HepG2 (cell line): ENCODE measurements at regions not wholly inside any gene's neighbourhood (a gene's known extent, or its start where the extent isn't known, plus 50 kb on each side); places are given as distances from the start of the nearest gene placed in this dataset.

Source experiments
- ATAC-seq: fragments of 200-7000 bp; cut with Tn5 transposase; 3 replicates; pipeline ENCODE4 v1.9.1; 2020; ENCODE audit warnings: mild to moderate bottlenecking, moderate library complexity
- BruUV-seq: library from RNA; stranded (reverse); fragments of 400-500 nt; replicated peaks from 2 replicates; lab custom pipeline; 2021; lab: Mats Ljungman, UMichigan
- CTCF ChIA-PET: fragments of 300-600 bp; formaldehyde crosslinking; extraction: SDS; loops from one replicate; lab custom pipeline; 2021; ENCODE audit warnings: low total read pairs, inconsistent platforms, low intra/inter-chr PET ratio; lab: Yijun Ruan, JAX
- POLR2A ChIA-PET: fragments of 350-600 bp; sonication (Branson Sonifier 250); formaldehyde crosslinking; loops from one replicate; lab custom pipeline; 2020; ENCODE audit warnings: antibody characterized with exemption, inconsistent platforms; lab: Yijun Ruan, JAX
- DNase-seq: peaks from one replicate; pipeline ENCODE4 v3.0.0-alpha.2; 2015; ENCODE audit warnings: low spot score
- FAIRE-seq: peaks from 3 replicates; lab custom pipeline; 2011; peaks lifted over from hg19 to GRCh38; lab: Jason Lieb, UNC
- H2AFZ ChIP-seq: one replicate; pipeline ENCODE4 v1.6.1; 2011; ENCODE audit warnings: low read length, inconsistent platforms
- H3K27ac ChIP-seq: fragments of 300-600 bp; 3 replicates; pipeline ENCODE4 v1.8.0; 2011; ENCODE audit warnings: mixed run types, mild to moderate bottlenecking, mixed read lengths, low read length, inconsistent platforms; ENCODE audit not compliant: insufficient read depth; ENCODE audit errors: extremely low read length
- H3K27me3 ChIP-seq, 2 experiments: fragments of 200-600 bp in 1 of 2; 2 replicates in 1 of 2; 3 replicates in 1 of 2; pipeline versions ENCODE4 v1.6.0 to v1.8.0; 2011; ENCODE audit warnings: low read length in 2 of 2, mild to moderate bottlenecking in 2 of 2, moderate library complexity in 2 of 2, inconsistent platforms in 1 of 2; ENCODE audit not compliant: insufficient read depth in 2 of 2, control insufficient read depth in 1 of 2
- H3K36me3 ChIP-seq, 2 experiments: fragments of 200-600 bp in 1 of 2; replicated peaks in 1 of 2; 2 replicates in 1 of 2; 3 replicates in 1 of 2; pipeline versions ENCODE4 v1.5.1 to v1.8.0; 2011; ENCODE audit warnings: low read length in 2 of 2, inconsistent platforms in 1 of 2; ENCODE audit not compliant: insufficient read depth in 2 of 2, control insufficient read depth in 1 of 2
- H3K4me1 ChIP-seq: 2 replicates; pipeline ENCODE4 v1.5.1; 2012; ENCODE audit warnings: low read length, inconsistent platforms; ENCODE audit not compliant: insufficient read depth
- H3K4me2 ChIP-seq: 2 replicates; pipeline ENCODE4 v1.6.0; 2011; ENCODE audit warnings: low read depth, low read length, inconsistent platforms
- H3K4me3 ChIP-seq, 3 experiments: fragments of 200-600 bp in 1 of 3; sonication (generic), shearing (Covaris generic) in 1 of 3; replicated peaks in 1 of 3; 2 replicates each; pipeline ENCODE4 v1.5.1; 2011 to 2016; ENCODE audit warnings: low read length in 3 of 3, inconsistent platforms in 2 of 3, low read depth in 2 of 3, mild to moderate bottlenecking in 2 of 3, control low read depth in 1 of 3, mixed read lengths in 1 of 3; ENCODE audit not compliant: insufficient read depth in 1 of 3
- H3K79me2 ChIP-seq: one replicate; pipeline ENCODE4 v1.6.1; 2011; ENCODE audit warnings: low read length, inconsistent platforms; ENCODE audit not compliant: insufficient read depth
- H3K9ac ChIP-seq: 2 replicates; pipeline ENCODE4 v1.6.0; 2011; ENCODE audit warnings: mild to moderate bottlenecking, low read depth, low read length, inconsistent platforms; ENCODE audit not compliant: insufficient read depth
- H3K9me3 ChIP-seq: 2 replicates; pipeline ENCODE4 v1.5.1; 2012; ENCODE audit warnings: mild to moderate bottlenecking, low read length
- H4K20me1 ChIP-seq: 2 replicates; pipeline ENCODE4 v1.6.0; 2011; ENCODE audit warnings: inconsistent platforms, mild to moderate bottlenecking, low read length, moderate library complexity; ENCODE audit not compliant: insufficient read depth
- HNF1B ChIP-seq: sonication (generic); formaldehyde crosslinking; IDR thresholded peaks from 2 replicates; pipeline ENCODE4 v1.5.1; 2020; ENCODE audit warnings: mild to moderate bottlenecking, moderate library complexity, missing genetic modification reagents
- HOXA5 ChIP-seq: sonication (generic); formaldehyde crosslinking; IDR thresholded peaks from 2 replicates; pipeline ENCODE4 v1.4.0; 2020; ENCODE audit warnings: missing genetic modification reagents
- SALL2 ChIP-seq: sonication (generic); formaldehyde crosslinking; IDR thresholded peaks from 2 replicates; pipeline ENCODE4 v1.8.1; 2023; ENCODE audit warnings: mild to moderate bottlenecking, missing genetic modification reagents, inconsistent platforms
- STAT5B ChIP-seq: sonication (generic); formaldehyde crosslinking; IDR thresholded peaks from 2 replicates; pipeline ENCODE4 v1.4.0; 2020; ENCODE audit warnings: missing genetic modification reagents
- TAF1 ChIP-seq: sonication (generic); formaldehyde crosslinking; IDR thresholded peaks from 2 replicates; pipeline ENCODE4 v1.4.0; 2020; ENCODE audit warnings: missing genetic modification reagents
- YEATS4 ChIP-seq: sonication (generic); formaldehyde crosslinking; IDR thresholded peaks from 2 replicates; pipeline ENCODE4 v1.4.0; 2020; ENCODE audit warnings: missing genetic modification reagents, borderline replicate concordance
- ZNF225 ChIP-seq: sonication (generic); formaldehyde crosslinking; IDR thresholded peaks from 2 replicates; pipeline ENCODE4 v1.4.0; 2020; ENCODE audit warnings: mild to moderate bottlenecking, missing genetic modification reagents
- ZNF430 ChIP-seq: sonication (generic); formaldehyde crosslinking; IDR thresholded peaks from 2 replicates; pipeline ENCODE4 v1.9.0; 2021; ENCODE audit warnings: mild to moderate bottlenecking, missing genetic modification reagents
- WGBS: methylation state at CpG from one replicate; pipeline ENCODE4 v1.1.6; 2017; ENCODE audit warnings: low lambda C conversion rate; 5-methylcytosine and 5-hydroxymethylcytosine counted together
- in situ Hi-C: cut with HindIII; loops from 2 replicates; pipeline ENCODE4 v1.10.0; 2017; ENCODE audit warnings: low pct_unique_long_range_greater_than_20kb; ENCODE audit not compliant: extremely low pct_ligation_motif_present
- intact Hi-C: fragments of 100-400 bp; cut with micrococcal nuclease; formaldehyde crosslinking; loops from one replicate; pipeline ENCODE4 v1.10.0; 2022; ENCODE audit not compliant: unreplicated experiment
- TF ChIP-seq, protein P1 (sequence below): sonication (generic); formaldehyde crosslinking; IDR thresholded peaks from 2 replicates; pipeline ENCODE4 v1.4.0; 2020; ENCODE audit warnings: mild to moderate bottlenecking, missing genetic modification reagents
- TF ChIP-seq, protein P2 (sequence below): sonication (generic); formaldehyde crosslinking; conservative IDR thresholded peaks from 2 replicates; pipeline ENCODE4 v1.4.0; 2020; ENCODE audit warnings: missing genetic modification reagents
- TF ChIP-seq, protein P3 (sequence below): sonication (generic); formaldehyde crosslinking; conservative IDR thresholded peaks from 2 replicates; pipeline ENCODE4 v1.4.0; 2020; ENCODE audit warnings: missing genetic modification reagents
- TF ChIP-seq, protein P4 (sequence below): sonication (generic); formaldehyde crosslinking; IDR thresholded peaks from 2 replicates; pipeline ENCODE4 v1.8.1; 2023; ENCODE audit warnings: mild to moderate bottlenecking, missing genetic modification reagents
- TF ChIP-seq, protein P5 (sequence below): sonication (generic); formaldehyde crosslinking; IDR thresholded peaks from 2 replicates; pipeline ENCODE4 v1.4.0; 2020; ENCODE audit warnings: missing genetic modification reagents

DNA sequence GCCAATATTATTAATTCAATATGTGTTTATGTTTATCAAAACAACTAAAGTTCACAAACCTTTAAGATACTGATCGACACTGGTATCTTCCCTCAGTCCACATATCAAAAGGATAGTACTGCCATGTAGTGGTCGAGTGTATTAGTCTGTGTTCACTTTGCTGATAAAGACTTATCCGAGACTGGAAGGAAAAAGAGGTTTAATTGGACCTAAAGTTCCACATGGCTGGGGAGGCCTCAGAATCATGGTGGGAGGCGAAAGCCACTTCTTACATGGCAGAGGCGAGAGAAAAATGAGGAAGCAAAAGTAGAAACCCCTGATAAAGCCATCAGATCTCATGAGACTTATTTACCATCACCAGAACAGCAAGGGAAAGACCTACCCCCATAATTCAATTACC is 325.4 kb upstream of the PHF14 start:
- Histone ChIP-seq H3K9me3 (no peaks in the 10 kb centered on the region), H3K27ac (no peak overlapping the region), H3K4me2 (no peak overlapping the region), H3K9ac (no peak overlapping the region), H3K4me1 (no peaks in the 10 kb centered on the region), H3K36me3 (no peaks in the 10 kb centered on the region), H3K79me2 (no peaks in the 10 kb centered on the region), H3K4me3 (no peak overlapping the region), H4K20me1 (no peaks in the 10 kb centered on the region), H2AFZ (no peak overlapping the region), H3K27me3 (no peaks in the 10 kb centered on the region)
- 2% methylated on average over 5 of the region's 5 CpGs for WGBS
- FAIRE-seq (no peak), ATAC-seq (no peak), DNase-seq (no peak)
- ChIA-PET POLR2A (no interaction called here), CTCF (no interaction called here)
- intact Hi-C loops, result no loop called here
- no TSS peak for BruUV-seq
- in situ Hi-C loops, result no loop called here
- TF ChIP-seq HOXA5 (CRISPR knock-in tag), result no peak
- TF ChIP-seq YEATS4 (CRISPR knock-in tag), result no peak
- TF ChIP-seq ZNF430, result no peak
- TF ChIP-seq TAF1 (CRISPR knock-in tag), result no peak
- TF ChIP-seq ZNF225 (CRISPR knock-in tag), result no peak
- TF ChIP-seq STAT5B (CRISPR knock-in tag), result no peak
- TF ChIP-seq, protein P1, sequence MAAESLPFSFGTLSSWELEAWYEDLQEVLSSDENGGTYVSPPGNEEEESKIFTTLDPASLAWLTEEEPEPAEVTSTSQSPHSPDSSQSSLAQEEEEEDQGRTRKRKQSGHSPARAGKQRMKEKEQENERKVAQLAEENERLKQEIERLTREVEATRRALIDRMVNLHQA (CRISPR knock-in tag), result no peak
- TF ChIP-seq HNF1B (CRISPR knock-in tag), result no peak
- TF ChIP-seq SALL2 (CRISPR knock-in tag), result no peak
- TF ChIP-seq, protein P2, sequence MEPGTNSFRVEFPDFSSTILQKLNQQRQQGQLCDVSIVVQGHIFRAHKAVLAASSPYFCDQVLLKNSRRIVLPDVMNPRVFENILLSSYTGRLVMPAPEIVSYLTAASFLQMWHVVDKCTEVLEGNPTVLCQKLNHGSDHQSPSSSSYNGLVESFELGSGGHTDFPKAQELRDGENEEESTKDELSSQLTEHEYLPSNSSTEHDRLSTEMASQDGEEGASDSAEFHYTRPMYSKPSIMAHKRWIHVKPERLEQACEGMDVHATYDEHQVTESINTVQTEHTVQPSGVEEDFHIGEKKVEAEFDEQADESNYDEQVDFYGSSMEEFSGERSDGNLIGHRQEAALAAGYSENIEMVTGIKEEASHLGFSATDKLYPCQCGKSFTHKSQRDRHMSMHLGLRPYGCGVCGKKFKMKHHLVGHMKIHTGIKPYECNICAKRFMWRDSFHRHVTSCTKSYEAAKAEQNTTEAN, result no peak
- TF ChIP-seq, protein P3, sequence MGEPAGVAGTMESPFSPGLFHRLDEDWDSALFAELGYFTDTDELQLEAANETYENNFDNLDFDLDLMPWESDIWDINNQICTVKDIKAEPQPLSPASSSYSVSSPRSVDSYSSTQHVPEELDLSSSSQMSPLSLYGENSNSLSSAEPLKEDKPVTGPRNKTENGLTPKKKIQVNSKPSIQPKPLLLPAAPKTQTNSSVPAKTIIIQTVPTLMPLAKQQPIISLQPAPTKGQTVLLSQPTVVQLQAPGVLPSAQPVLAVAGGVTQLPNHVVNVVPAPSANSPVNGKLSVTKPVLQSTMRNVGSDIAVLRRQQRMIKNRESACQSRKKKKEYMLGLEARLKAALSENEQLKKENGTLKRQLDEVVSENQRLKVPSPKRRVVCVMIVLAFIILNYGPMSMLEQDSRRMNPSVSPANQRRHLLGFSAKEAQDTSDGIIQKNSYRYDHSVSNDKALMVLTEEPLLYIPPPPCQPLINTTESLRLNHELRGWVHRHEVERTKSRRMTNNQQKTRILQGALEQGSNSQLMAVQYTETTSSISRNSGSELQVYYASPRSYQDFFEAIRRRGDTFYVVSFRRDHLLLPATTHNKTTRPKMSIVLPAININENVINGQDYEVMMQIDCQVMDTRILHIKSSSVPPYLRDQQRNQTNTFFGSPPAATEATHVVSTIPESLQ, result no peak
- TF ChIP-seq, protein P4, sequence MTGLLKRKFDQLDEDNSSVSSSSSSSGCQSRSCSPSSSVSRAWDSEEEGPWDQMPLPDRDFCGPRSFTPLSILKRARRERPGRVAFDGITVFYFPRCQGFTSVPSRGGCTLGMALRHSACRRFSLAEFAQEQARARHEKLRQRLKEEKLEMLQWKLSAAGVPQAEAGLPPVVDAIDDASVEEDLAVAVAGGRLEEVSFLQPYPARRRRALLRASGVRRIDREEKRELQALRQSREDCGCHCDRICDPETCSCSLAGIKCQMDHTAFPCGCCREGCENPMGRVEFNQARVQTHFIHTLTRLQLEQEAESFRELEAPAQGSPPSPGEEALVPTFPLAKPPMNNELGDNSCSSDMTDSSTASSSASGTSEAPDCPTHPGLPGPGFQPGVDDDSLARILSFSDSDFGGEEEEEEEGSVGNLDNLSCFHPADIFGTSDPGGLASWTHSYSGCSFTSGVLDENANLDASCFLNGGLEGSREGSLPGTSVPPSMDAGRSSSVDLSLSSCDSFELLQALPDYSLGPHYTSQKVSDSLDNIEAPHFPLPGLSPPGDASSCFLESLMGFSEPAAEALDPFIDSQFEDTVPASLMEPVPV, result no peak
- TF ChIP-seq, protein P5, sequence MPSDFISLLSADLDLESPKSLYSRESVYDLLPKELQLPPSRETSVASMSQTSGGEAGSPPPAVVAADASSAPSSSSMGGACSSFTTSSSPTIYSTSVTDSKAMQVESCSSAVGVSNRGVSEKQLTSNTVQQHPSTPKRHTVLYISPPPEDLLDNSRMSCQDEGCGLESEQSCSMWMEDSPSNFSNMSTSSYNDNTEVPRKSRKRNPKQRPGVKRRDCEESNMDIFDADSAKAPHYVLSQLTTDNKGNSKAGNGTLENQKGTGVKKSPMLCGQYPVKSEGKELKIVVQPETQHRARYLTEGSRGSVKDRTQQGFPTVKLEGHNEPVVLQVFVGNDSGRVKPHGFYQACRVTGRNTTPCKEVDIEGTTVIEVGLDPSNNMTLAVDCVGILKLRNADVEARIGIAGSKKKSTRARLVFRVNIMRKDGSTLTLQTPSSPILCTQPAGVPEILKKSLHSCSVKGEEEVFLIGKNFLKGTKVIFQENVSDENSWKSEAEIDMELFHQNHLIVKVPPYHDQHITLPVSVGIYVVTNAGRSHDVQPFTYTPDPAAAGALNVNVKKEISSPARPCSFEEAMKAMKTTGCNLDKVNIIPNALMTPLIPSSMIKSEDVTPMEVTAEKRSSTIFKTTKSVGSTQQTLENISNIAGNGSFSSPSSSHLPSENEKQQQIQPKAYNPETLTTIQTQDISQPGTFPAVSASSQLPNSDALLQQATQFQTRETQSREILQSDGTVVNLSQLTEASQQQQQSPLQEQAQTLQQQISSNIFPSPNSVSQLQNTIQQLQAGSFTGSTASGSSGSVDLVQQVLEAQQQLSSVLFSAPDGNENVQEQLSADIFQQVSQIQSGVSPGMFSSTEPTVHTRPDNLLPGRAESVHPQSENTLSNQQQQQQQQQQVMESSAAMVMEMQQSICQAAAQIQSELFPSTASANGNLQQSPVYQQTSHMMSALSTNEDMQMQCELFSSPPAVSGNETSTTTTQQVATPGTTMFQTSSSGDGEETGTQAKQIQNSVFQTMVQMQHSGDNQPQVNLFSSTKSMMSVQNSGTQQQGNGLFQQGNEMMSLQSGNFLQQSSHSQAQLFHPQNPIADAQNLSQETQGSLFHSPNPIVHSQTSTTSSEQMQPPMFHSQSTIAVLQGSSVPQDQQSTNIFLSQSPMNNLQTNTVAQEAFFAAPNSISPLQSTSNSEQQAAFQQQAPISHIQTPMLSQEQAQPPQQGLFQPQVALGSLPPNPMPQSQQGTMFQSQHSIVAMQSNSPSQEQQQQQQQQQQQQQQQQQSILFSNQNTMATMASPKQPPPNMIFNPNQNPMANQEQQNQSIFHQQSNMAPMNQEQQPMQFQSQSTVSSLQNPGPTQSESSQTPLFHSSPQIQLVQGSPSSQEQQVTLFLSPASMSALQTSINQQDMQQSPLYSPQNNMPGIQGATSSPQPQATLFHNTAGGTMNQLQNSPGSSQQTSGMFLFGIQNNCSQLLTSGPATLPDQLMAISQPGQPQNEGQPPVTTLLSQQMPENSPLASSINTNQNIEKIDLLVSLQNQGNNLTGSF (CRISPR knock-in tag), result no peak
